ENCODE measurements at regions not wholly inside any gene's neighbourhood (a gene's known extent, or its start where the extent isn't known, plus 50 kb on each side); places are given as distances from the start of the nearest gene placed in this dataset.
A peak's percentile ranks its signal among the peaks of the same experiment; 100 is the strongest.
"Not testable (repeated sequence)": the region's sequence is repeated elsewhere in the genome, so short reads cannot be mapped to it uniquely, and the experiment has no call there.

GRCh38 chr10:5576780-5577624 lies 52.2 kb downstream of the CALML3 start:
- ATAC-seq, result no peak

GRCh38 chr10:5580038-5580428 lies 55.3 kb downstream of the CALML3 start:
- not testable (repeated sequence) for ATAC-seq

- no peak for ATAC-seq
Observed at GRCh38 chr10:5581670-5582566, 57.2 kb downstream of the CALML3 start.

- ATAC-seq, result peak; percentile 39
Observed at GRCh38 chr10:5582736-5583135, 58.0 kb downstream of the CALML3 start.

GRCh38 chr10:5583525-5584175 lies 58.9 kb downstream of the CALML3 start:
- ATAC-seq, result peak; percentile 63

DNA sequence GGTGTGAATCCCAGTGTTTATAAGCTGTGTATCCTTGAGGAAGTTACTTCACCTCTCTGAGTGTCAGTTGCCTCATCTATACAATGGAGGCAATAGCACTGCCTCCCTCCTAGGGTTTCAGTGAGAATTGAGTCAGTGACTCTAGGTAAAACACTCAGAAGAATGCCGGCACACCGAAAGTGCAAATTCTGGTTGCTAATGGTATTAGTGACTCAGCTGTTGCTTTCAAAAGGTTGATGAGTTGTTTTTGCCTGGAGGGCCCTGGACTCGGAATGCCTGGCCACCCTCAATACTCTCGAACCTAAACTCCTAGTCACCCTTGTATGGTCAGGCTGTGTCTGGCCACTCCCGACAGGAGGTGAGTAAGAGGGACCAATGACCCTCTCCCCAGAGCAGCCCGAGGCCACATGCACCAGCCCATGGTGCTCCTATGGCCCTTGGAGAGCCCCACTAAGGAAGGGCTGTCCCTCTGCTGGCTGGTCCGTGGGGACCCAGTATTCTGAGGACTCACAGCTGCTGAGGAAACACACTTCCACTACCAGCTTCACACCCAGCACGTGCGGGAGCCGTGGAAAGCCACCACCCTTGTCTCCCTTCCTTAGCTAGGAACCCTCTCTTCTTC lies 60.2 kb downstream of the CALML3 start:
- peak; percentile 85 for ATAC-seq

DNA sequence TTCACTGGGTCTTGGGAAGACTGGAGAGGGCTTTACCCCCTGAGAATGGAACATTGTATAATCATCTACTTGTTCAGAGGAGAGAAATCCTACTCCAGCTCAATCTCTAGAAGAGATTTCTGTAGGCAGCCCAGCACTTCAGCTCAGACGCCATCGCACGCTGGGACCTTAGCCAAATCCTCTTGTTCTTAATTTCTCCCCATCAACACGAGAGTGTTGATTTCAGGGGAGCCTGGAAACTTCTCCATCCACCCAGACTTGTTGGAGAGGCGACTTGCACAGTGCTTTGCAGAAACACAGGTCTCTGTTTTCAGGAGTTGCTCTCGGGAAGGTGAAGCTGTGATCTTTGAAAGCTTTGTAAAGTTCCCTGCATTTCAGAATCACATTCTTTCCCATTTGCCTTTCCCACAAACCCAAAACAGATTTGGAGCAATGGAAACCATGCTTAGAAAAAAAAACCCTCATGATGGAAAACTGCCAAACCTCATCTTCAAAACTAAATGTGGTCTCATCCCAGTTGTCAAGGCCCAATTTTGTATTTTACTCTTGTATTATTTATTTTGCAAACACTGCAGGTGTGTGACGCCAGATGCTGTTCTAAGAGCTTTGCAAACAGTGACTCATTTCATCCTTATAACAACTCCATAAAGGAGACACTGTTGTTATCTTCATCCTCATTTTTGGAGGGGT lies 60.9 kb downstream of the CALML3 start:
- ATAC-seq, result no peak

- ATAC-seq, result no peak
Observed at GRCh38 chr10:5587151-5588079, 62.7 kb downstream of the CALML3 start.

GRCh38 chr10:5588080-5588453 lies 63.3 kb downstream of the CALML3 start:
- no peak for ATAC-seq

DNA sequence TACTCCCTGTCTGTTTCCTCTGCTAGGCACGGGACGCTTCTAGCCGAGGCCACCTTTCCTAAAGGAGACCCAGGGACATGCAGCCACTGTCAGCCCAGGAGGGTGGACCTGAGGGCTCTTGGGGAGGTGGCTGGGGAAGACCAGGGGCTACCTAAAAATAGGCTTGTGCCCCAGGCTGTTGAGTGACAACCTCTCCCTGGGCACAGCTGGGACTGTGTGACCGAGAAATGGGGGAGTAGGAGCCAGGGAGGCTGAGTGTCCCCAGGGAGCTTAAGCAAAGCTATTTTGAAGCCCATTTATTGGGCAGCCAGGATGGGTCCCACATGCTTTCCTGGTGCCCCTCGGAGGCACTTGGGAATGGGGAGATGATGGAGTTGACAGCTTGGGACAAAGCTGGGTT lies 63.8 kb downstream of the CALML3 start:
- no peak for ATAC-seq

Measured in esophagus mucosa (tissue), 1 donor.